GM12864 (cell line): ENCODE measurements at regions not wholly inside any gene's neighbourhood (a gene's known extent, or its start where the extent isn't known, plus 50 kb on each side); places are given as distances from the start of the nearest gene placed in this dataset.
"Not testable (repeated sequence)": the region's sequence is repeated elsewhere in the genome, so short reads cannot be mapped to it uniquely, and the experiment has no call there.

Experiments used
- DNase-seq: peaks from one replicate; pipeline ENCODE4 v3.0.0-alpha.2; 2011; ENCODE audit warnings: low read depth
- H3K4me3 ChIP-seq: 2 replicates; pipeline ENCODE4 v1.5.1; 2011; ENCODE audit warnings: mild to moderate bottlenecking, low read depth, low read length, control low read depth
- CTCF ChIP-seq: IDR thresholded peaks from 2 replicates; pipeline ENCODE4 v1.5.1; 2011; ENCODE audit warnings: low read depth, mild to moderate bottlenecking, moderate library complexity, low read length, control low read depth, inconsistent platforms; ENCODE audit errors: missing control alignments

GRCh38 chr2:37739153-37739552 is 67.7 kb upstream of the CDC42EP3 start:
- no peak for DNase-seq
- TF ChIP-seq CTCF, result no peak
- H3K4me3 ChIP-seq, result no peak overlapping the region

- no peak for DNase-seq
- TF ChIP-seq CTCF, result no peak
- H3K4me3 ChIP-seq, result no peak overlapping the region
Measured at GRCh38 chr2:37740164-37740739, 68.8 kb upstream of the CDC42EP3 start.

- TF ChIP-seq CTCF, result no peak
- no peak overlapping the region for H3K4me3 ChIP-seq
- no peak for DNase-seq
Measured at GRCh38 chr2:37742286-37742685, 70.8 kb upstream of the CDC42EP3 start.

- TF ChIP-seq CTCF, result no peak
- H3K4me3 ChIP-seq, result no peak overlapping the region
- no peak for DNase-seq
Measured at GRCh38 chr2:37744010-37744409, 72.6 kb upstream of the CDC42EP3 start.

GRCh38 chr2:37744961-37745360 is 73.5 kb upstream of the CDC42EP3 start:
- not testable (repeated sequence) for DNase-seq, H3K4me3 ChIP-seq

GRCh38 chr2:37746011-37746410 is 74.6 kb upstream of the CDC42EP3 start:
- not testable (repeated sequence) for DNase-seq, H3K4me3 ChIP-seq

GRCh38 chr2:37746883-37747282 is 75.4 kb upstream of the CDC42EP3 start:
- no peak for TF ChIP-seq CTCF

GRCh38 chr2:37748541-37748940 is 77.1 kb upstream of the CDC42EP3 start:
- TF ChIP-seq CTCF, result no peak
- no peak for DNase-seq
- H3K4me3 ChIP-seq, result no peak overlapping the region

More at GRCh38 chr2:37746883-37747282, 75.4 kb upstream of the CDC42EP3 start:
- no peak overlapping the region for H3K4me3 ChIP-seq
- no peak for DNase-seq

GRCh38 chr2:37750286-37750685 is 78.8 kb upstream of the CDC42EP3 start:
- DNase-seq, H3K4me3 ChIP-seq: not testable (repeated sequence)
